GM19468 (cell line): ENCODE measurements at regions not wholly inside any gene's neighbourhood (a gene's known extent, or its start where the extent isn't known, plus 50 kb on each side); places are given as distances from the start of the nearest gene placed in this dataset.
"Not testable (repeated sequence)": the region's sequence is repeated elsewhere in the genome, so short reads cannot be mapped to it uniquely, and the experiment has no call there.

ENCODE experiments used
- ATAC-seq: cut with Tn5 transposase; IDR thresholded peaks from one replicate; pipeline ENCODE4 v1.9.1; 2021; ENCODE audit warnings: mild to moderate bottlenecking, moderate library complexity, moderate number of reproducible peaks; ENCODE audit not compliant: unreplicated experiment; ENCODE audit errors: extremely low read depth

DNA sequence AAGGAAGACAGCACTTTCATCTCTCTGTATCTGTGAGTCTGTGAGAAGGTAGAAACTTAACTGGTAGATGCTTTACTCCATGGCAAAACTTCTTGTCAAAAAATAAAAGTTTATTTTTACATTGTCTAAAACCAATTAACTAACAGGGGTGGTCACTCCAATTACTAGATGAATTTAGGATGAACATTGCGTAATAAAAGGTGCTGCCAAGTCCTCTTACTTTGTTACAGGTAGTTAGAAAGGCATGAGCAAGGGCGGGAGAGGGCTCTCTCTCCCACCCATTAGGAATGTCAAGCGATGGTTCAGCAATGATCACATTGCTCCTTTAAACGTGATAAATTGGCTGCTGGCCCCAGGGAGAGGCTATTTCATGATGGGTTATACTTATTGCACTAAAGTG is 512.3 kb downstream of the SLITRK5 start:
- ATAC-seq: no peak

DNA sequence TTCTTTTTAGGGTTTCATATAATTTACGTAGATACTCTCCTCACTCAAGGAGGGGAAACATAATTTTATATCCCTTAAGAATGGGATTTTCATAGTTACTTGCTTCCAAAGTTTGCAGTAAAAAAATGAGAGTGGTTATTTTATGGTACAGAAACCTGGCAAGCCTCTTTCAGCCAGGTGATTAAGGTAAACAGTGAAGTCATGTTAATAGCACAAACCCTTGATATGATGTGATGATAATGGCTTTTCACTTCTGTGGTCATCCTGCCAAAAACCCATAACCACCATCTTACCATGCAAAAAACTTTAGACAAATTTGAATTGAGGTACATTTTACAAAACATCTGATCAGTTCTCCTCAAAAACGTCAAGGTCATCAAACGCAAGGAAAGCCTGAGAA is 517.8 kb downstream of the SLITRK5 start:
- no peak for ATAC-seq

DNA sequence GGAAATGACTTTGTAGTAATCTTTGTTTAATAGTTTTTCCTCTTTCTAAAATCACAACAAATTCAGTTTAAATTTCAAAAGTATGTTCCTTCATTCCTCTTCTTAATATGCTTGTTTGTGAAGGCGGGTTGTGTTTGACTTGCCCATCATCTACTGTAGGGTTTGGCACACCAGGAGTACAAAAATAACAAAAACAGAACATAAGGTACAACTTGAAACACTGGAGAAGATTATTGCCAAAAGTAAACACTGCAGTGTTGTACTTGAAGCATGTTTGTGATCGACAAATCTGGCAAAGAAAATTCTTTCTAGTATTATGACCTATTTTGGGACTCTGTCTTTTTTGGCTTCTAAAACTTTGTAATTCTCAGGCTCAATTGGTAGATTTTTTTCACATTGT is 518.6 kb downstream of the SLITRK5 start:
- ATAC-seq: no peak

GRCh38 chr13:88196106-88196505 is 524.9 kb downstream of the SLITRK5 start:
- ATAC-seq: no peak

GRCh38 chr13:88217372-88217771 is 546.2 kb downstream of the SLITRK5 start:
- ATAC-seq: no peak

GRCh38 chr13:88217883-88218282 is 546.7 kb downstream of the SLITRK5 start:
- ATAC-seq: no peak

GRCh38 chr13:88223958-88224357 is 552.8 kb downstream of the SLITRK5 start:
- ATAC-seq: no peak

DNA sequence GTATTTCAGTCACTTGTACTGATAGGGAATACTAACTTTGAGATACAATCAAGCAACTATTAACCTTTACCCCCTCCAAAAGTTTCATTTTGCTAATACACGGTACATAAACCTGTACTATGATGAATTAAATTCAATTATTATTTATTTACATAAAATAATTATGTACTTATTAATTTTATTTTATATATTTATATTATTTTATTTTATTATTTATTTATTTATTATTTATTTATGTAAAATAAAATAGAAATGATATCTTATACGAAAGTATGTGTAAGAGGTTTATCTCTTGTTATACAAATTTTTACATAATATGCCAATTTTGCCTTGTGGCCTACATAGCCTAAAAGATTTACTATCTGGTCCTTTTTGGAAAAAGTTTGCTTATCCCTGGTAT is 564.3 kb downstream of the SLITRK5 start:
- ATAC-seq: no peak

DNA sequence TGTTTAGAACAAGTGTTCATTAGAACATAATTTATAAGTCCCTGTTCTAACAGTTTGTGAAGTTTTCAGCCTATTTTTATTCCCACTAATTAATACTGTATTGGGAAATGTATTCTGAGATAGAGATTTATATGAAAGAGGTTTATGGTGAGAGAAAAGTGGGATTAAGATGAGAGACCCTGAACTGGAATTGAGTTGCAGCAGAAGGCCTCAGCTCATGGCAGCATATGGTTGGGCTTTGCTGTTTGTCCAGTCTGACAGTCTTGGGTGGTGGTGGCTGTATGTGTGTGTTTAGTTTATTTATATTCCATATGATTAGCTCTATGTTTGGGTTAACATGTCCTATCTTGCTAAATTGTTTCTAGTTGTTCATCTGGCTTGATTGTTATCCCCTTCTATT is 575.1 kb downstream of the SLITRK5 start:
- ATAC-seq: no peak

- no peak for ATAC-seq
Measured at GRCh38 chr13:88248393-88248792, 577.2 kb downstream of the SLITRK5 start.

- ATAC-seq: no peak
Measured at GRCh38 chr13:88257706-88258105, 586.5 kb downstream of the SLITRK5 start.

- no peak for ATAC-seq
Measured at GRCh38 chr13:88263808-88264207, 592.6 kb downstream of the SLITRK5 start.

DNA sequence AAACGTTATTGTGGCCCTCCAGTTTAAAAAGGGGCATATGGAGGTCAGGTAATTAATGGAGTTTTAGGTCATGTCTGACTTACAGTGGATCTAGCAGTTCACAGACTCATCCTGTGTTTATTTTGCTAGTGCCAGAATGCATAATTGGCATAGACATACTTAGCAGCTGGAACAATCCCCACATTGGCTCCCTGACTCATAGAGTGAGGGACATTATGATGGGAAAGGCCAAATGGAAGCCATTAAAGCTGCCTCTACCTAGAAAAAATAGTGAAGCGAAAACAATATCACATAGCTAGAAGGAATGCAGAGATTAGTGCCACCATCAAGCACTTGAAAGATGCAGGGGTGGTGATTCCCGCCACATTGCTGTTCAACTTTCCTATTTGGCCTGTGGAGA is 610.7 kb downstream of the SLITRK5 start:
- ATAC-seq: no peak

GRCh38 chr13:88285329-88285728 is 614.2 kb downstream of the SLITRK5 start:
- no peak for ATAC-seq

GRCh38 chr13:88288326-88288725 is 617.2 kb downstream of the SLITRK5 start:
- ATAC-seq: no peak

DNA sequence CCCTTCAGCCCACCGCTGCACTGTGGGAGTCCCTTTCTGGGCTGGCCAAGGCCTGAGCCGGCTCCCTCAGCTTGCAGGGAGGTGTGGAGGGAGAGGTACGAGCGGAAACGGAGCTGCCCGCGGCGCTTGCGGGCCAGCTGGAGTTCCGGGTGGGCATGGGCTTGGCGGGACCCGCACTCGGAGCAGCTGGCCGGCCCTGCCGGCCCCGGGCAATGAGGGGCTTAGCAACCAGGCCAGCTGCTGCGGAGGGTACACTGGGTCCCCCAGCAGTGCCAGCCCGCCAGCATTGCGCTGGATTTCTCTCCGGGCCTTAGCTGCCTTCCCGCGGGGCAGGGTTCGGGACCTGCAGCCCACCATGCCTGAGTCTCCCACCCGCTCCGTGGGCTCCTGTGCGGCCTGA is 620.6 kb downstream of the SLITRK5 start:
- not testable (repeated sequence) for ATAC-seq

DNA sequence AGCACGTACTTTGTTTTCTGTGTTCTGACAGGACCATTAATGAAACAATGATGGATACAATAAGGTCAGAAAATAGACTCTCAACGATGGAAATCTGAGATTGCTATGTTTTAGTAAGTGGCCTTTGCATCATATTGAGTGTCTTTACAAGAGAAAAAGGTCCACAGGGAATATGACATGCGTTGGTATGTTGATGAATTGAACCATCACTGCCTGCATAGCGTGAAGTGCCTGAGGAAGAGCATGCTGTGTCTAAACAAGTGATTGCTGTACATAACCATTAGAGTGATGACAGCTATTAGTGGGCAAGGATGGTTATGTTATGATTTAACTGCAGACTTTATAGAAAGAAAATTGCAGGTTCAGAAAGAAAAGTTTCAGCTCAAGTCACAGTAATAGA is 623.2 kb downstream of the SLITRK5 start:
- no peak for ATAC-seq

GRCh38 chr13:88303157-88303556 is 632.0 kb downstream of the SLITRK5 start:
- no peak for ATAC-seq

- ATAC-seq: no peak
Measured at GRCh38 chr13:88303605-88304004, 632.4 kb downstream of the SLITRK5 start.

- no peak for ATAC-seq
Measured at GRCh38 chr13:88314496-88314895, 643.3 kb downstream of the SLITRK5 start.

DNA sequence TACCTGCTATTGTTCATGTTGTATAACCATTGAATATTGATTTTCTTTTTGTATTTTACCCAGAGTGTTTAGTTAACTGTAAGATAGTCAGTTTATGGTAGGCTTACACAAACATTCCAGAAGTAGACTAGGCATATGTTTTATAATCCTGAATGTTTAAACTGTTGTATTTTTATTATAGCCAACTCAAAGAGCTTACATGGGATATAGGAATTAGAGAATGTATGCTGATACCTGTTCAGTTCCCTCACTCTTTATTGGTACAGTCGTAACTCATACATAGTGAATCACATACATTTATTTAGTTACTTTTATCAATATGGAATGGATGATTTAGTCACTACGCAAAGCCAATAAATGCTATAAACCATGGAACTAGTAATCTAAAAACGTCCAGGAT is 657.9 kb downstream of the SLITRK5 start:
- ATAC-seq: no peak

- ATAC-seq: no peak
Measured at GRCh38 chr13:88339271-88339741, 668.1 kb downstream of the SLITRK5 start.
